Right lobe of liver (tissue), 6 donors: ENCODE measurements at regions not wholly inside any gene's neighbourhood (a gene's known extent, or its start where the extent isn't known, plus 50 kb on each side); places are given as distances from the start of the nearest gene placed in this dataset.
A peak's percentile ranks its signal among the peaks of the same experiment; 100 is the strongest.

ENCODE experiments used
- ATAC-seq, 4 donors: fragments of 200-7000 bp; cut with Tn5 transposase; one replicate each; pipeline ENCODE4 v1.9.1; 2020; ENCODE audit warnings: mild to moderate bottlenecking in 4 of 4, moderate library complexity in 4 of 4
- DNase-seq, 3 donors: peaks; one replicate each; pipeline ENCODE4 v3.0.0-alpha.2; 2020
- H3K27ac ChIP-seq, 3 donors: fragments of 200-600 bp; one replicate each; pipeline ENCODE4 v1.8.0; 2022
- H3K27me3 ChIP-seq, 2 donors: fragments of 200-600 bp; one replicate each; pipeline ENCODE4 v1.8.0; 2022
- H3K36me3 ChIP-seq, 4 donors: fragments of 200-600 bp; sonication (generic) in 1 of 4; one replicate each; pipeline versions ENCODE4 v1.5.1 to v1.8.0; 2017 to 2022; ENCODE audit warnings: control low read depth in 1 of 4
- H3K4me1 ChIP-seq, 4 donors: fragments of 200-600 bp; sonication (generic) in 1 of 4; one replicate each; pipeline versions ENCODE4 v1.5.1 to v1.8.0; 2017 to 2022; ENCODE audit warnings: control low read depth in 1 of 4
- H3K4me3 ChIP-seq, 3 donors: fragments of 200-600 bp; one replicate each; pipeline ENCODE4 v1.8.0; 2022
- H3K9me3 ChIP-seq, 4 donors: fragments of 200-600 bp; sonication (generic) in 1 of 4; one replicate each; pipeline versions ENCODE4 v1.5.1 to v1.8.0; 2017 to 2022; ENCODE audit warnings: control low read depth in 1 of 4
- CTCF ChIP-seq, 4 donors: fragments of 200-600 bp in 3 of 4; fragments of 450-650 bp in 1 of 4; IDR thresholded peaks; one replicate each; pipeline versions ENCODE4 v1.5.1 to v1.8.0; 2016 to 2022; ENCODE audit warnings: antibody characterized with exemption in 4 of 4, mild to moderate bottlenecking in 2 of 4
- POLR2A ChIP-seq: fragments of 450-650 bp; IDR thresholded peaks from one replicate; pipeline ENCODE4 v1.6.1; 2017; ENCODE audit warnings: antibody characterized with exemption, mild to moderate bottlenecking
- WGBS: methylation state at CpG from one replicate; pipeline ENCODE4 v1.1.6; 2018; ENCODE audit warnings: low coverage, low lambda C conversion rate; ENCODE audit not compliant: insufficient coverage; ENCODE audit errors: missing lambda C conversion rate; 5-methylcytosine and 5-hydroxymethylcytosine counted together
- intact Hi-C, 2 donors: fragments of 100-400 bp; cut with DNase I; formaldehyde crosslinking; loops; one replicate each; pipeline versions ENCODE4 v1.11.2 to v1.14.1; 2022
- donor health status: DM: no; HTN: yes; CAD: no.
- donor health status: DM: no; HTN: no; CAD: no.
- donor health status: DM: no; HTN: no; CAD: no.
- donor health status: DM: no; HTN: yes; CAD: no.
- donor health status: DM: no; HTN: yes; CAD: no.

- TF ChIP-seq CTCF (IDR thresholded peaks at IDR 0.05) (no peak), POLR2A (no peak)
- no peaks in the 10 kb centered on the region for H3K4me1 ChIP-seq
- no peaks in the 10 kb centered on the region for H3K9me3 ChIP-seq
- no peak overlapping the region for H3K27ac ChIP-seq
- ATAC-seq (no peak), DNase-seq (no peak)
- H3K27me3 ChIP-seq, result no peaks in the 10 kb centered on the region
- H3K4me3 ChIP-seq, result no peak overlapping the region
- H3K36me3 ChIP-seq, result no peaks in the 10 kb centered on the region
- intact Hi-C loops, result no loop called here
Measured at GRCh38 chr11:109957601-109958000, 135.6 kb upstream of the ZC3H12C start.

- 80% methylated on average over 9 of the region's 9 CpGs for WGBS
- Histone ChIP-seq H3K36me3 (no peaks in the 10 kb centered on the region), H3K4me3 (no peak overlapping the region), H3K4me1 (no peaks in the 10 kb centered on the region), H3K9me3 (no peaks in the 10 kb centered on the region), H3K27ac (no peak overlapping the region), H3K27me3 (no peaks in the 10 kb centered on the region)
- ATAC-seq, result no peak
- intact Hi-C loops, result no loop called here
- no peak for DNase-seq
- no peak for TF ChIP-seq POLR2A
- TF ChIP-seq CTCF (IDR thresholded peaks at IDR 0.05), result no peak
Measured at GRCh38 chr11:109958131-109958820, 134.9 kb upstream of the ZC3H12C start.

- Histone ChIP-seq H3K27ac (no peak overlapping the region), H3K27me3 (no peaks in the 10 kb centered on the region), H3K9me3 (no peaks in the 10 kb centered on the region), H3K4me1 (no peaks in the 10 kb centered on the region), H3K4me3 (no peak overlapping the region), H3K36me3 (no peaks in the 10 kb centered on the region)
- intact Hi-C loops, result no loop called here
- 53% methylated on average over 2 of the region's 2 CpGs for WGBS
- DNase-seq (no peak), ATAC-seq (no peak)
- TF ChIP-seq CTCF (IDR thresholded peaks at IDR 0.05) (no peak), POLR2A (no peak)
Measured at GRCh38 chr11:109958821-109959166, 134.4 kb upstream of the ZC3H12C start.

- 17% methylated on average over 2 of the region's 2 CpGs for WGBS
- ATAC-seq, result peak; percentile 54 to 100 (median 74)
- no peak overlapping the region for H3K27ac ChIP-seq
Measured at GRCh38 chr11:109960831-109961230, 132.4 kb upstream of the ZC3H12C start.

More at GRCh38 chr11:109960831-109961230, 132.4 kb upstream of the ZC3H12C start:
- no peaks in the 10 kb centered on the region for H3K27me3 ChIP-seq
- no peak overlapping the region for H3K4me3 ChIP-seq
- intact Hi-C loops, result loop anchor here in 1 of 2 donors (10.0 kb wide), 1 partner anchor 224 kb away; no protein-coding TSS in a partner anchor
- no peaks in the 10 kb centered on the region for H3K36me3 ChIP-seq
- peak; percentile 23 to 80 (median 79) for DNase-seq
- no peaks in the 10 kb centered on the region for H3K9me3 ChIP-seq
- TF ChIP-seq CTCF (IDR thresholded peaks at IDR 0.05) (no peak), POLR2A (no peak)
- H3K4me1 ChIP-seq, result no peaks in the 10 kb centered on the region
